GM12891 (cell line): ENCODE measurements at regions not wholly inside any gene's neighbourhood (a gene's known extent, or its start where the extent isn't known, plus 50 kb on each side); places are given as distances from the start of the nearest gene placed in this dataset.

Source experiments
- POLR2A ChIP-seq: IDR thresholded peaks from 2 replicates; pipeline ENCODE4 v1.6.1; 2011; ENCODE audit warnings: low read depth, low read length, control low read depth
- POLR2AphosphoS5 ChIP-seq: IDR thresholded peaks from 2 replicates; pipeline ENCODE4 v1.6.1; 2011; ENCODE audit warnings: low read depth, low read length, control low read depth
- SPI1 ChIP-seq: IDR thresholded peaks from 2 replicates; pipeline ENCODE4 v1.6.1; 2011; ENCODE audit warnings: low read depth, low read length, control low read depth
- TAF1 ChIP-seq: IDR thresholded peaks from 2 replicates; pipeline ENCODE4 v1.6.1; 2011; ENCODE audit warnings: low read depth, low read length, control low read depth

GRCh38 chr3:24573576-24573975 is 78.9 kb upstream of the THRB start:
- no peak for TF ChIP-seq POLR2A
- TF ChIP-seq POLR2AphosphoS5: no peak
- no peak for TF ChIP-seq TAF1
- TF ChIP-seq SPI1: no peak
